Stomach (tissue), 8 donors: ENCODE measurements at regions not wholly inside any gene's neighbourhood (a gene's known extent, or its start where the extent isn't known, plus 50 kb on each side); places are given as distances from the start of the nearest gene placed in this dataset.

Experiments
- DNase-seq, 2 donors: peaks; one replicate each; pipeline versions ENCODE4 v3.0.0 to v3.0.0-alpha.2; 2013 to 2019
- H3K27ac ChIP-seq, 5 donors: fragments of 200-600 bp in 4 of 5; sonication (generic) in 4 of 5; one replicate each; pipeline ENCODE4 v1.5.1; 2013 to 2019; ENCODE audit warnings: mild to moderate bottlenecking in 1 of 5, moderate library complexity in 1 of 5
- H3K27me3 ChIP-seq, 3 donors: fragments of 200-600 bp; sonication (generic); one replicate each; pipeline ENCODE4 v1.5.1; 2017 to 2019; ENCODE audit warnings: mixed run types in 1 of 3
- H3K36me3 ChIP-seq, 4 donors: fragments of 200-600 bp; sonication (generic); 1 replicate in 3 of 4; 2 replicates in 1 of 4; pipeline ENCODE4 v1.5.1; 2016 to 2019
- H3K4me1 ChIP-seq, 4 donors: fragments of 200-600 bp; sonication (generic); one replicate each; pipeline ENCODE4 v1.5.1; 2016 to 2019
- H3K4me3 ChIP-seq, 4 donors: fragments of 200-600 bp; sonication (generic) in 3 of 4; one replicate each; pipeline ENCODE4 v1.5.1; 2016 to 2019; ENCODE audit warnings: mild to moderate bottlenecking in 1 of 4
- H3K9me3 ChIP-seq, 4 donors: fragments of 200-600 bp; sonication (generic); one replicate each; pipeline ENCODE4 v1.5.1; 2016 to 2019
- EP300 ChIP-seq: sonication (generic); formaldehyde crosslinking; IDR thresholded peaks from one replicate; pipeline ENCODE4 v1.6.1; 2017; ENCODE audit warnings: antibody characterized with exemption
- POLR2A ChIP-seq, 4 donors: fragments of 450-650 bp; IDR thresholded peaks; one replicate each; pipeline ENCODE4 v1.6.1; 2016; ENCODE audit warnings: antibody characterized with exemption in 4 of 4, control low read depth in 2 of 4, mild to moderate bottlenecking in 1 of 4, moderate library complexity in 1 of 4
- POLR2AphosphoS5 ChIP-seq, 3 donors: sonication (generic); formaldehyde crosslinking; IDR thresholded peaks; one replicate each; pipeline ENCODE4 v1.6.1; 2016; ENCODE audit warnings: antibody characterized with exemption in 3 of 3
- WGBS, 5 donors: extraction: QIAGEN DNeasy Blood & Tissue Kit in 3 of 5; methylation state at CpG; one replicate each; pipeline versions ENCODE4 v1.1.5 to v1.1.7; 2013 to 2018; 5-methylcytosine and 5-hydroxymethylcytosine counted together
- intact Hi-C: fragments of 100-400 bp; cut with DNase I; formaldehyde crosslinking; loops from one replicate; pipeline ENCODE4 v1.15.1; 2023; ENCODE audit warnings: low total_unique reads
- TF ChIP-seq, protein P1 (sequence below), 7 experiments: fragments of 450-650 bp in 4 of 7; fragments of 200-600 bp in 3 of 7; sonication (generic) in 3 of 7; IDR thresholded peaks; one replicate each; pipeline ENCODE4 v1.5.1; 2016 to 2019; ENCODE audit warnings: antibody characterized with exemption in 7 of 7, control low read depth in 2 of 7, mild to moderate bottlenecking in 1 of 7
- donor health status: healthy with polysubstance abuse.
- donor health status: Bipolar disorder and iron deficiency.
- donor health status: healthy.

DNA sequence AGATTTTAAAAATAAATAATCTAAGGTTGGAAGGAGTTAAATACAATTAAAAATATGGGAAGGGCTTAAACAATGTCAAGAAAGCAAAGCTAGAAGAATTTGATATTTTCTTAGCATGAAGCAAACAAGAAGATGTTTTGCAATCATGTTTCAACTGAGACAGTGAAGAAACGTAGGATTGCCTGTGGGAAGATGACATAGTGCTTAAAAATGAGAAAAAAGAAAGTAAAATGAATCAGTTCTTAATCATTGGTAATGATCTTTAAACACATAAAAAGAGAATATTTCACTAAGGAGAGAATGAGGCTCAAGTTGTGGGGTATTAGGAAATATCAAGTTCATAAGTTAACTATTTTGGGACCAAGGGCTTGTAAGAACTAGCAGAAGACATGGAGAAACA is 855.0 kb downstream of the METTL15 start:
- no peak for DNase-seq
- H3K36me3 ChIP-seq: no peaks in the 10 kb centered on the region
- WGBS, 5 donors: 28 to 45% (median 38%) methylated on average over 1 of the region's 1 CpG
- H3K4me1 ChIP-seq: no peaks in the 10 kb centered on the region
- intact Hi-C loops: no loop called here
- no peaks in the 10 kb centered on the region for H3K9me3 ChIP-seq
- no peaks in the 10 kb centered on the region for H3K27me3 ChIP-seq
- no peak overlapping the region for H3K4me3 ChIP-seq
- no peak overlapping the region for H3K27ac ChIP-seq
- TF ChIP-seq POLR2A (IDR thresholded peaks at IDR 0.05) (no peak), EP300 (no peak), POLR2AphosphoS5 (IDR thresholded peaks at IDR 0.05) (no peak)
- TF ChIP-seq, protein P1, sequence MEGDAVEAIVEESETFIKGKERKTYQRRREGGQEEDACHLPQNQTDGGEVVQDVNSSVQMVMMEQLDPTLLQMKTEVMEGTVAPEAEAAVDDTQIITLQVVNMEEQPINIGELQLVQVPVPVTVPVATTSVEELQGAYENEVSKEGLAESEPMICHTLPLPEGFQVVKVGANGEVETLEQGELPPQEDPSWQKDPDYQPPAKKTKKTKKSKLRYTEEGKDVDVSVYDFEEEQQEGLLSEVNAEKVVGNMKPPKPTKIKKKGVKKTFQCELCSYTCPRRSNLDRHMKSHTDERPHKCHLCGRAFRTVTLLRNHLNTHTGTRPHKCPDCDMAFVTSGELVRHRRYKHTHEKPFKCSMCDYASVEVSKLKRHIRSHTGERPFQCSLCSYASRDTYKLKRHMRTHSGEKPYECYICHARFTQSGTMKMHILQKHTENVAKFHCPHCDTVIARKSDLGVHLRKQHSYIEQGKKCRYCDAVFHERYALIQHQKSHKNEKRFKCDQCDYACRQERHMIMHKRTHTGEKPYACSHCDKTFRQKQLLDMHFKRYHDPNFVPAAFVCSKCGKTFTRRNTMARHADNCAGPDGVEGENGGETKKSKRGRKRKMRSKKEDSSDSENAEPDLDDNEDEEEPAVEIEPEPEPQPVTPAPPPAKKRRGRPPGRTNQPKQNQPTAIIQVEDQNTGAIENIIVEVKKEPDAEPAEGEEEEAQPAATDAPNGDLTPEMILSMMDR (IDR thresholded peaks at IDR 0.05): no peak

DNA sequence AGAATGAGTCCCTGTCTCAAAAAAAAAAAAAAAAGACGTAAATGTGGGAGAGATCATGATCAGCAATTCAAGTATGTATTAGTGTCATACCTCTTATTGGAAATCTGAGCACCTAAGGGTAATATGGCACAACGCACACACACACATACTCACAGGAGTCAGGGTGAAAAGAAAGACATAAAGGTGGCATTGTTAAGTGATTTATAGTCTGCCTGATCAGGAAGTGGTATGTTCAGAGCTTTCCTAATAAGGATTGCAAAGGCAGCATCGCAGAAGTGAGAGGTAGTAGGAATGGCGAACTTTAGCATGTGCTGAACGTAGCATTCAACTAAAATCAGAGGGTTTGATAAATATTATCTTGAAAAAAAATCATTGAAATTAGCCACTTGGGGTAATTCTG is 854.3 kb downstream of the METTL15 start:
- Histone ChIP-seq H3K9me3 (no peaks in the 10 kb centered on the region), H3K27ac (no peak overlapping the region), H3K4me3 (no peak overlapping the region), H3K36me3 (no peaks in the 10 kb centered on the region), H3K27me3 (no peaks in the 10 kb centered on the region), H3K4me1 (no peaks in the 10 kb centered on the region)
- 74 to 84% (median 80%) methylated on average over 5 of the region's 5 CpGs for WGBS, 5 donors
- intact Hi-C loops: no loop called here
- TF ChIP-seq, protein P1 (IDR thresholded peaks at IDR 0.05): no peak
- TF ChIP-seq EP300 (no peak), POLR2A (IDR thresholded peaks at IDR 0.05) (no peak), POLR2AphosphoS5 (IDR thresholded peaks at IDR 0.05) (no peak)
- DNase-seq: no peak

DNA sequence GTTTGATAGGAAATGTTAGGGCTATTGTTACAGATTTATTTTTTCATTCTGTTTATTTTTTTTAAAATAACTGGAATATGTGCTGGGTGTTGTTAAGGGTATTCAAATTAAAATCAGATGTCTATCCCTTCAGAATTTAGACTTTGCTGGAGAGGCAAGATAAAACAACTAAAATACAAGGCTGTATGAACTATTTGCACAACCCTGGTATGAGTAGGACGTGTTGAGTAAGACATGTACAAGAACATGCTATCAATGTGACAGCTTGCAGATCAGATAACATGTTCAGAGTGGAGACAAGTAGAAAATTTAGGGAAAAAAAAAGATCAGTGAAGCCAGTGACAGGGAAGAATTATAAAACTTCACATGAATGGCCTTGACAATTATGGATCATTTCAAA is 853.5 kb downstream of the METTL15 start:
- Histone ChIP-seq H3K36me3 (no peaks in the 10 kb centered on the region), H3K4me1 (no peaks in the 10 kb centered on the region), H3K4me3 (no peak overlapping the region), H3K9me3 (no peaks in the 10 kb centered on the region), H3K27ac (no peak overlapping the region), H3K27me3 (no peaks in the 10 kb centered on the region)
- intact Hi-C loops: no loop called here
- TF ChIP-seq EP300 (no peak), POLR2A (IDR thresholded peaks at IDR 0.05) (no peak), POLR2AphosphoS5 (IDR thresholded peaks at IDR 0.05) (no peak)
- TF ChIP-seq, protein P1 (IDR thresholded peaks at IDR 0.05): no peak
- no peak for DNase-seq
- 20 to 59% (median 55%) methylated on average over 1 of the region's 1 CpG for WGBS, 5 donors

DNA sequence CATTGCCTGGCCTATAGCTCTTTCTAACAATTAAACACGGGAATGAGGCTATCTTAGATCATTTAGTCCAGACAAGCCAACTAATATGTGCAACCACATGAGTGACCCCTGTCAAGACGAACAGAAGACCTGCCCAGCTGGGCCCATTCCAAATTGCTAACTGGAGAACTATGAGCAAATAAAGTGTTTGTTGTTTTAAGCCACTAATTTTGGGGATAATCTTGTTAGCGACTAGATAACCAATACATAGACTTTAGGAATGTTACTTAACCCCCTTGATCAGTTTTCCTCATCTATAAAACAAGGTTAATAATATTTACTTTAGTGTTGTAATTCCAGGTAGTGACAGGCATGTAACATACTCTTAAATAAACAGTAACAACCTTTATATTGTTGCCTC is 848.3 kb downstream of the METTL15 start:
- TF ChIP-seq POLR2AphosphoS5 (IDR thresholded peaks at IDR 0.05) (no peak), POLR2A (IDR thresholded peaks at IDR 0.05) (no peak), EP300 (no peak)
- TF ChIP-seq, protein P1 (IDR thresholded peaks at IDR 0.05): no peak
- no peaks in the 10 kb centered on the region for H3K27me3 ChIP-seq
- peaks cover 0 to 5% (median 0%) of the 10 kb centered on the region in 4 donors for H3K9me3 ChIP-seq
- H3K4me3 ChIP-seq: no peak overlapping the region
- no peak for DNase-seq
- 31 to 50% (median 48%) methylated on average over 3 of the region's 3 CpGs for WGBS, 5 donors
- no peaks in the 10 kb centered on the region for H3K4me1 ChIP-seq
- no peaks in the 10 kb centered on the region for H3K36me3 ChIP-seq
- H3K27ac ChIP-seq: no peak overlapping the region
- intact Hi-C loops: no loop called here
